Esophagus squamous epithelium (tissue), 4 donors: ENCODE measurements at regions not wholly inside any gene's neighbourhood (a gene's known extent, or its start where the extent isn't known, plus 50 kb on each side); places are given as distances from the start of the nearest gene placed in this dataset.

Source experiments
- POLR2A ChIP-seq, 4 donors: fragments of 450-650 bp; IDR thresholded peaks; one replicate each; pipeline ENCODE4 v1.6.1; 2017; ENCODE audit warnings: antibody characterized with exemption in 4 of 4, mild to moderate bottlenecking in 4 of 4, moderate library complexity in 3 of 4
- TF ChIP-seq, protein P1 (sequence below), 6 experiments: fragments of 450-650 bp in 4 of 6; fragments of 200-600 bp in 2 of 6; sonication (generic) in 2 of 6; IDR thresholded peaks; one replicate each; pipeline ENCODE4 v1.5.1; 2016 to 2019; ENCODE audit warnings: antibody characterized with exemption in 6 of 6, mild to moderate bottlenecking in 4 of 6, moderate library complexity in 4 of 6

DNA sequence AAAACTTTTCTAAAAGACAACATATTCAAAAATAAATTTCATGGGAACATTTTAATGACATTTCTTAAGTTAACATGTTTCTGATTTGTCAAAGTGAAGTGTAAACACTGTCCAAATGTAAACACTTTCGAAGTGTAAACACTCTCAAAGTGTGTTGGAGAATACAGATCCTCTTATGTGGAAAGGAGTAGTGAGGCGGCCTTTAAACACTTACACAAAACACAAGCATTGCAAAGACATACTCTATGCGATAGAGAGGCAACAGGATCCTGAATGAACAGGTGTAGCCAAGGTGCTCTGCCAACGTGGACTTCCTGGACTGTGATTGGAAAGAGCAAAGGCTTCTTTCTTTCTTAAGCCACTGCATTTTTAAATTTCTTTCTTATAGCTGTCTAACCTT, 62.7 kb upstream of the PGM2 start:
- TF ChIP-seq, protein P1, sequence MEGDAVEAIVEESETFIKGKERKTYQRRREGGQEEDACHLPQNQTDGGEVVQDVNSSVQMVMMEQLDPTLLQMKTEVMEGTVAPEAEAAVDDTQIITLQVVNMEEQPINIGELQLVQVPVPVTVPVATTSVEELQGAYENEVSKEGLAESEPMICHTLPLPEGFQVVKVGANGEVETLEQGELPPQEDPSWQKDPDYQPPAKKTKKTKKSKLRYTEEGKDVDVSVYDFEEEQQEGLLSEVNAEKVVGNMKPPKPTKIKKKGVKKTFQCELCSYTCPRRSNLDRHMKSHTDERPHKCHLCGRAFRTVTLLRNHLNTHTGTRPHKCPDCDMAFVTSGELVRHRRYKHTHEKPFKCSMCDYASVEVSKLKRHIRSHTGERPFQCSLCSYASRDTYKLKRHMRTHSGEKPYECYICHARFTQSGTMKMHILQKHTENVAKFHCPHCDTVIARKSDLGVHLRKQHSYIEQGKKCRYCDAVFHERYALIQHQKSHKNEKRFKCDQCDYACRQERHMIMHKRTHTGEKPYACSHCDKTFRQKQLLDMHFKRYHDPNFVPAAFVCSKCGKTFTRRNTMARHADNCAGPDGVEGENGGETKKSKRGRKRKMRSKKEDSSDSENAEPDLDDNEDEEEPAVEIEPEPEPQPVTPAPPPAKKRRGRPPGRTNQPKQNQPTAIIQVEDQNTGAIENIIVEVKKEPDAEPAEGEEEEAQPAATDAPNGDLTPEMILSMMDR (IDR thresholded peaks at IDR 0.05) = no peak
- no peak for TF ChIP-seq POLR2A (IDR thresholded peaks at IDR 0.05)
